Peyer's patch (tissue), 4 donors: ENCODE measurements at regions not wholly inside any gene's neighbourhood (a gene's known extent, or its start where the extent isn't known, plus 50 kb on each side); places are given as distances from the start of the nearest gene placed in this dataset.
A peak's percentile ranks its signal among the peaks of the same experiment; 100 is the strongest.

Experiments
- DNase-seq, 3 donors: peaks; one replicate each; pipeline ENCODE4 v3.0.0-alpha.2; 2017 to 2019
- H3K27ac ChIP-seq, 4 donors: fragments of 200-600 bp; sonication (generic); one replicate each; pipeline ENCODE4 v1.5.1; 2016 to 2019
- H3K27me3 ChIP-seq, 2 donors: fragments of 200-600 bp; sonication (generic); one replicate each; pipeline ENCODE4 v1.5.1; 2019
- H3K36me3 ChIP-seq, 3 donors: fragments of 200-600 bp; sonication (generic); one replicate each; pipeline ENCODE4 v1.5.1; 2016 to 2019
- H3K4me1 ChIP-seq, 4 donors: fragments of 200-600 bp; sonication (generic); one replicate each; pipeline ENCODE4 v1.5.1; 2016 to 2019
- H3K4me3 ChIP-seq, 4 donors: fragments of 200-600 bp; sonication (generic); 1 replicate in 3 of 4; 2 replicates in 1 of 4; pipeline ENCODE4 v1.5.1; 2016 to 2019; ENCODE audit warnings: mild to moderate bottlenecking in 1 of 4
- H3K9me3 ChIP-seq, 4 donors: fragments of 200-600 bp; sonication (generic); one replicate each; pipeline ENCODE4 v1.5.1; 2016 to 2019; ENCODE audit warnings: mild to moderate bottlenecking in 1 of 4
- CTCF ChIP-seq, 6 experiments: fragments of 450-650 bp in 4 of 6; fragments of 200-600 bp in 2 of 6; sonication (generic) in 1 of 6; IDR thresholded peaks; one replicate each; pipeline ENCODE4 v1.5.1; 2017 to 2019; ENCODE audit warnings: antibody characterized with exemption in 6 of 6, mild to moderate bottlenecking in 3 of 6, moderate library complexity in 1 of 6
- POLR2A ChIP-seq, 2 donors: fragments of 450-650 bp; IDR thresholded peaks; one replicate each; pipeline ENCODE4 v1.5.1; 2017; ENCODE audit warnings: antibody characterized with exemption in 2 of 2, mild to moderate bottlenecking in 2 of 2, moderate library complexity in 2 of 2

DNA sequence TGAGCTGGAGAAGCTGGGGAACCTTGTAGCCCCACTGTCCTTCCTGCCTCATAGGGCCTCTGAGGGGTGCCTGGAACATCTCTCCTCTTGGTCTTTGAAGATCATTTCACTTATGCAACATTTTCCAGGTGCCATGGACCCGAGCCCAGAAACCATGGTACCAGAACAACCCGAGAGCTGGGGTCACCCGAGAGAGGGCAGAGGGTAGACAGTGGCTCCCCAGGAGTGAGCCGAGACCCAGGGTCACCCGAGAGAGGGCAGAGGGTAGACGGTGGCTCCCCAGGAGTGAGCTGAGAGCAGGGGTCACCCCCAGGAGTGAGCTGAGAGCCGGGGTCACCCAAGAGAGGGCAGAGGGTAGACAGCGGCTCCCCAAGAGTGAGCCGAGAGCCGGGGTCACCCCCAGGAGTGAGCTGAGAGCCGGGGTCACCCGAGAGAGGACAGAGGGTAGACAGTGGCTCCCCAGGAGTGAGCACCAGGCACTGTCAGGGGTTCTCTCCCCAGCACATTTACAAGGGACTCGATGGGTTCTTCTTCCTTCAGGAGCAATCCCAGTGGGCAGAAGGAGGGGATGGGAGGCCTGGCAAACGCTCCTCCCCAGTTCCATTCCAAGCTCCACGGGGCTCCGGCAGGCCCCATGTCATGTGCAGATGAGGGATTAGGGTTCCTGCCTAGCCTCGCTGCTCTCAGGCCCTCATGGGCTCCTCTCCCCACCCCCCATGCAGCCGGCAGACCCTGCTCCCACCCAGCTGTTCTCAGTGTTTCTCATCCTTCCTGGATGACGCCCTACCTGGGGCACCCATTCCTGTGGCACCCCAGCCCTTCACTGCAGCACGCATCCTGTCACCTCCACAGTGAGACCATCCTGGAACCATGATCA lies 163.5 kb downstream of the RTP5 start:
- H3K4me3 ChIP-seq, result no peak overlapping the region
- DNase-seq, result peak in 2 of 3 donors; percentile 22 to 30
- H3K9me3 ChIP-seq, result no peaks in the 10 kb centered on the region
- no peak overlapping the region for H3K27ac ChIP-seq
- TF ChIP-seq CTCF (IDR thresholded peaks at IDR 0.05), result no peak
- no peak for TF ChIP-seq POLR2A (IDR thresholded peaks at IDR 0.05)
- H3K36me3 ChIP-seq, result no peaks in the 10 kb centered on the region
- no peaks in the 10 kb centered on the region for H3K27me3 ChIP-seq
- no peaks in the 10 kb centered on the region for H3K4me1 ChIP-seq

DNA sequence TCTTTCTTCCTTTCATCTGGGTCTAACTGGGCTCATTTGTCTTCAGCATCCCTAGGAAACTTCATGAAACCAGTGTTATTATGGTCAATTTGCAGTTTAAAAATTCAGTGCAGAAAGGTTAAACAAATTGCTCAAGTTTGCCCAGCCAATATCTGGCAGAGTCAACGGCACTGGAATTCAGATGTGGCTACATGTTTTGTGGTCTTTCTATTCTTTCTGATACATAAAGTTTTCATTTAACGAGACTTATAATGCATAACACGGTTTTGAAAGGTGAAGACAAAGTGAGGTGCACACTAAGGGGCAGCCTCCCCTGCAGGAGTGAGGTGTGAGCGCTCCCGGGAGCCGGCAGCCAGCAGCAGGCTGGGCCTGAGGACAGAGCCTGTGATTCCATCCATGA lies 164.6 kb downstream of the RTP5 start:
- no peak for TF ChIP-seq CTCF (IDR thresholded peaks at IDR 0.05)
- no peak for TF ChIP-seq POLR2A (IDR thresholded peaks at IDR 0.05)
- no peaks in the 10 kb centered on the region for H3K27me3 ChIP-seq
- no peak for DNase-seq

DNA sequence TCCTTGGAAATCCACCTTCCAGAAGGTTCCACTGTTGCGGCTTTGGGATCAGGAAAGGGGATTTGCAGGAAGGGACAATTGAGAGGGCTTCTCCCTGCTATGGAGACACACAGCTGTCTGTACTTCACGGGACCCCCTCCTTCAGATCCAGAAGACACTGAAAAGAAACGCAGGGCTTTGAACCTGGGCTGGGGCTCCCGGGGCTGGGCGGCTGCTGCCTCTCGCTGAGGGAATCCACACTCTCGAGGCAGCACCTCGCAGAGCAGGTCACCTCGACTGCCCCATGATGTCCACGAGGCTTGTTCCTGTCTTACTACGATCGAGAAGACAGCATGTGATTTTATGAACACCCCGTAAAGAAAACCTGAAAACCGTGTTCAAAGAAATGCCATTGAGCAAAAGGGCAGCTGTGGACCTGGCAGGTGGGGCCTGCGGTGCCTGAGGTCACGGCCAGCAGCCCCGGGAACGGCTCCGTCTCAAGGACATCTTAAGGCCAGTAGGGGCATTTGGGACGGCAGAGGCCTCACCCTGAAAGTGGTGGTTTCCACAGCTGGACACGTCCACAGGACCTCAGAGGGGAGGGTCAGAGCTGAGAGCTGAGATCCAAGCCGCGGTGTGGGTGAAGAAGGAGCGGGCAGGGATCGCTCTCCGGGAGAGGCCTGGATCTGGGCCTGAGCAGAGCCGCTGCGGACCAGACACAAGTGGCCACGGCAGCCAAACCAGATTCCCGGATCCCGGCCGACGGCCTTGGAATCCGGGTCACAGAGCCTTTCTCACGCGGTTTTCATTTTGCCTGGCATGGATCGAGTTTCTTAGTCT lies 165.7 kb downstream of the RTP5 start:
- H3K27me3 ChIP-seq, result no peaks in the 10 kb centered on the region
- H3K36me3 ChIP-seq, result no peaks in the 10 kb centered on the region
- H3K4me1 ChIP-seq, result no peaks in the 10 kb centered on the region
- no peaks in the 10 kb centered on the region for H3K9me3 ChIP-seq
- TF ChIP-seq POLR2A (IDR thresholded peaks at IDR 0.05) (no peak), CTCF (IDR thresholded peaks at IDR 0.05) (no peak)
- DNase-seq, result peak in 2 of 3 donors; percentile 34 to 40
- no peak overlapping the region for H3K27ac ChIP-seq
- no peak overlapping the region for H3K4me3 ChIP-seq

More for the DNA sequence above, 164.6 kb downstream of the RTP5 start:
- Histone ChIP-seq H3K36me3 (no peaks in the 10 kb centered on the region), H3K4me3 (no peak overlapping the region), H3K4me1 (no peaks in the 10 kb centered on the region), H3K27ac (no peak overlapping the region), H3K9me3 (no peaks in the 10 kb centered on the region)

- Histone ChIP-seq H3K36me3 (no peaks in the 10 kb centered on the region), H3K9me3 (no peaks in the 10 kb centered on the region), H3K27ac (no peak overlapping the region), H3K4me3 (no peak overlapping the region), H3K4me1 (no peaks in the 10 kb centered on the region), H3K27me3 (no peaks in the 10 kb centered on the region)
- DNase-seq, result peak in 1 of 3 donors; percentile 34
- TF ChIP-seq POLR2A (IDR thresholded peaks at IDR 0.05) (no peak), CTCF (IDR thresholded peaks at IDR 0.05) (no peak)
Measured at GRCh38 chr2:242035858-242036652, 166.5 kb downstream of the RTP5 start.

DNA sequence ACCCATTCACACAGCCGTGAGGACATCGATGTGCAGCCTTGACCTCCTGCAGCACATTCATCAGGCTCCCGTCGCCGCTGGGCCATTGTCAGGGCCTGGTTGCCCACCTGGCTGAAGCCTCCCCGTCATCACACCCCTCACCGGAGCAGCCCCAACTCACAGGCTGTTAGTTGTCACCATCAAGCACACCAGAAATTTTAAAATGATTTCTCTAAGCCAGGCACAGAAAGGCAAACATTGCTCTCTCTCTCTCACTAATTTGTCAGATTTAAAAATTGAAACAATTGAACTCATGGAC lies 167.1 kb downstream of the RTP5 start:
- Histone ChIP-seq H3K9me3 (no peaks in the 10 kb centered on the region), H3K27ac (no peak overlapping the region), H3K4me1 (no peaks in the 10 kb centered on the region), H3K4me3 (no peak overlapping the region), H3K36me3 (no peaks in the 10 kb centered on the region), H3K27me3 (no peaks in the 10 kb centered on the region)
- DNase-seq, result peak in 1 of 3 donors; percentile 21
- no peak for TF ChIP-seq POLR2A (IDR thresholded peaks at IDR 0.05)
- no peak for TF ChIP-seq CTCF (IDR thresholded peaks at IDR 0.05)
